HEK293T (cell line): ENCODE measurements at regions not wholly inside any gene's neighbourhood (a gene's known extent, or its start where the extent isn't known, plus 50 kb on each side); places are given as distances from the start of the nearest gene placed in this dataset.

Experiments used
- CTCF ChIA-PET: fragments of 350-600 bp; formaldehyde crosslinking; extraction: SDS; loops from one replicate; lab custom pipeline; 2021; ENCODE audit warnings: antibody characterized with exemption, inconsistent platforms; lab: Yijun Ruan, JAX
- POLR2A ChIA-PET: fragments of 350-600 bp; formaldehyde crosslinking; extraction: SDS; loops from one replicate; lab custom pipeline; 2020; ENCODE audit warnings: antibody characterized with exemption, inconsistent platforms; lab: Yijun Ruan, JAX
- DNase-seq: peaks from one replicate; pipeline ENCODE4 v3.0.0; 2012; ENCODE audit warnings: mixed read lengths; ENCODE audit errors: extremely low spot score
- ARNT ChIP-seq: fragments of 450-650 bp; IDR thresholded peaks from 2 replicates; pipeline ENCODE4 v1.6.1; 2017; ENCODE audit warnings: mild to moderate bottlenecking
- BHLHE40 ChIP-seq: fragments of 450-650 bp; IDR thresholded peaks from 2 replicates; pipeline ENCODE4 v1.6.1; 2016; ENCODE audit warnings: mild to moderate bottlenecking, moderate library complexity, borderline replicate concordance
- CTBP1 ChIP-seq: fragments of 450-650 bp; IDR thresholded peaks from 2 replicates; pipeline ENCODE4 v1.6.1; 2016; ENCODE audit warnings: borderline replicate concordance
- ELF4 ChIP-seq: fragments of 450-650 bp; IDR thresholded peaks from 2 replicates; pipeline ENCODE4 v1.6.1; 2017; ENCODE audit warnings: antibody characterized with exemption
- FOXA1 ChIP-seq: fragments of 450-650 bp; IDR thresholded peaks from 2 replicates; pipeline ENCODE4 v1.6.1; 2016; ENCODE audit warnings: mild to moderate bottlenecking
- FOXK2 ChIP-seq: fragments of 450-650 bp; IDR thresholded peaks from 2 replicates; pipeline ENCODE4 v1.6.1; 2016; ENCODE audit warnings: mild to moderate bottlenecking
- FOXM1 ChIP-seq: fragments of 450-650 bp; IDR thresholded peaks from 2 replicates; pipeline ENCODE4 v1.6.1; 2017; ENCODE audit warnings: mild to moderate bottlenecking, borderline replicate concordance
- HDGF ChIP-seq: fragments of 450-650 bp; IDR thresholded peaks from 2 replicates; pipeline ENCODE4 v1.6.1; 2017; ENCODE audit warnings: antibody characterized with exemption, borderline replicate concordance
- L3MBTL2 ChIP-seq: fragments of 450-650 bp; conservative IDR thresholded peaks from 2 replicates; pipeline ENCODE4 v1.6.1; 2016; ENCODE audit warnings: mild to moderate bottlenecking
- LEF1 ChIP-seq: fragments of 450-650 bp; IDR thresholded peaks from 2 replicates; pipeline ENCODE4 v1.6.1; 2017; ENCODE audit warnings: mild to moderate bottlenecking, borderline replicate concordance
- NFRKB ChIP-seq: fragments of 450-650 bp; IDR thresholded peaks from 2 replicates; pipeline ENCODE4 v1.6.1; 2016; ENCODE audit warnings: mild to moderate bottlenecking, moderate library complexity
- SP1 ChIP-seq: fragments of 450-650 bp; IDR thresholded peaks from 2 replicates; pipeline ENCODE4 v1.6.1; 2017
- SUZ12 ChIP-seq: fragments of 450-650 bp; IDR thresholded peaks from 2 replicates; pipeline ENCODE4 v1.6.1; 2016; ENCODE audit warnings: mild to moderate bottlenecking
- TARDBP ChIP-seq: fragments of 450-650 bp; IDR thresholded peaks from 2 replicates; pipeline ENCODE4 v1.6.1; 2016
- ZNF384 ChIP-seq: fragments of 450-650 bp; IDR thresholded peaks from 2 replicates; pipeline ENCODE4 v1.6.1; 2016
- TF ChIP-seq, protein P1 (sequence below): fragments of 450-650 bp; IDR thresholded peaks from 2 replicates; pipeline ENCODE4 v1.6.1; 2016

DNA sequence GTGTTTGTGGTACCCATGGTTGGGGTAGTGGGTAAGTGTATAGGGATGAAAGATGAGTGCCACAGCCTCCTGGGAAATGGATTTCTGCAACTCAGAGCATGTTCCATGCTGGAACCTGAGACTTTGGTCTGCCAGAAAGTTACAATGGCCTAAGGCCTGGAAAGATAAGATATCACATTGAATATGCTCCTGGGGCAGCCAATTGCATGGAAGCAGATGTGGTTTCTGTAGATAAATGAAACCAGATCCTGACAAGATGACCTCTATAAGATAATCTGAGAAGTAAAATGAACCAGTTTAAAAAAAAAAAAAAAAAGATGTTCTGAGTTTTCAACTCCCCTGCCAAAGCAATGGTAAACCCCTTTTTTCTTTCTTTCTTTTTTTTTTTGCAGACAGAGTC, 91.4 kb upstream of the NCK2 start:
- ChIA-PET POLR2A (no interaction called here), CTCF (interaction anchor here (0.7 kb wide), 1 partner anchor 432 kb away, joined by 4 read pairs; no protein-coding TSS in a partner anchor)
- no peak for DNase-seq
- no peak for TF ChIP-seq FOXK2
- TF ChIP-seq LEF1, result no peak
- TF ChIP-seq ZNF384, result no peak
- TF ChIP-seq SP1, result no peak

DNA sequence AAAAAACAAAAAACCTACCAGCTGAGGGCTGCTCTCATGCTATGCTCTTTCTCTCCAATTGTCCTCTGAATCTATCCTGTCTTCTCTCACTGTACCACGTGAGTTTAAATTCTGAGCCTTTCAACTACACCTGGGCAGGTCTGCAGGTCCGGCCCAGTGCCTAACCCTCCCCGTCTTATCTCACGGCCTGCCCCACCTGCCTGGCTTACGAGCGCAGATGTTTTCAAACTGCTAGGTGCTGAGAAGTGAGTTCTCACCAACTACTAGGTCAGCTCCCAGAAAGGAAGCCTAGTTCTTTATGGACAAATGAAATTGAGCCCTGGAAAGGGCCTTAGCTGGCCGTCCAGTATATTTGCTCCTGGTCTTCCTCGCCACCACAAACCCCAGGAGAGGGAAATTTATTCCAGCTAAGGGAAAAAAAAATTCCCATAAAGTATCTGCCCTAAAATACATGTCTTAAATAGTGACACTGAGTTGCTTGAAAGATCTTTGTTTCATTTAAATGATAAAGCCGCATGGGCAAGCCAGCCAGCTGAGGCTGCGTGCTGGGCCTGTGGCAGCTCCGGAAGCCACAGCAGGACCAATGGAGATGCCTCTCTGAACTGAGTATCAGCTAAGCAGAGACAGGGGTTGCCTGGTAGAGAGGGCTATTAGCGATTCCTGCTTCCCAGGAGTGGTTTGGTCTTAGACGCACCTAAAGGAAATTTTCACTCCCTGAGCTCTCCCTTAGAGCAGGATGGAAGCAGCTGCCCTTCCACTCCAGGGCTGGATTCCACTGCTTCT, 92.5 kb upstream of the NCK2 start:
- TF ChIP-seq FOXK2 (no peak), LEF1 (no peak), ARNT (no peak), TARDBP (no peak), NFRKB (no peak), FOXA1 (no peak), CTBP1 (no peak), ZNF384 (no peak), BHLHE40 (no peak), L3MBTL2 (no peak)
- CTCF ChIA-PET, result no interaction called here
- POLR2A ChIA-PET, result no interaction called here
- no peak for DNase-seq

DNA sequence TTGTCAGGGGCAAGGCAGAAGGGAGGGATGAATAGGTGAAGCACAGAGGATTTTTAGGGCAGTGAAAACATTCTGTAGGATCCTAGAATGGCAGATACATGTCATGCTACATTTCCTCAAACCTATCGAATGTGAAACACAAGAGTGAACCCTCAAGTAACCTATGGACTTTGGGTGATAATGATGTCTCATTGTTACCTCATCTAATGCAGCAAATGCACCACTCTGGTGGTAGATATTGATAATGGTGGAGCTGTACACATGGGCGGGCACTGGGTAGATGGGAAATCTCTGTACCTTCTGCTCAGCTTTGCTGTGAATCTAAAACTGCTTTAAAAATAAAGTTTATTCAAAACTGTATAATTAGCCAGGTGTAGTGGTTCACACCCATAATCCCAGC, 95.2 kb upstream of the NCK2 start:
- no peak for DNase-seq
- TF ChIP-seq SP1, result no peak
- TF ChIP-seq TARDBP, result no peak
- TF ChIP-seq FOXM1, result no peak
- CTCF ChIA-PET, result no interaction called here
- POLR2A ChIA-PET, result no interaction called here

GRCh38 chr2:105647731-105648130, 97.0 kb upstream of the NCK2 start:
- ChIA-PET CTCF (no interaction called here), POLR2A (no interaction called here)
- no peak for TF ChIP-seq ELF4
- TF ChIP-seq, protein P1, sequence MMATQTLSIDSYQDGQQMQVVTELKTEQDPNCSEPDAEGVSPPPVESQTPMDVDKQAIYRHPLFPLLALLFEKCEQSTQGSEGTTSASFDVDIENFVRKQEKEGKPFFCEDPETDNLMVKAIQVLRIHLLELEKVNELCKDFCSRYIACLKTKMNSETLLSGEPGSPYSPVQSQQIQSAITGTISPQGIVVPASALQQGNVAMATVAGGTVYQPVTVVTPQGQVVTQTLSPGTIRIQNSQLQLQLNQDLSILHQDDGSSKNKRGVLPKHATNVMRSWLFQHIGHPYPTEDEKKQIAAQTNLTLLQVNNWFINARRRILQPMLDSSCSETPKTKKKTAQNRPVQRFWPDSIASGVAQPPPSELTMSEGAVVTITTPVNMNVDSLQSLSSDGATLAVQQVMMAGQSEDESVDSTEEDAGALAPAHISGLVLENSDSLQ, result no peak
- TF ChIP-seq ZNF384, result no peak
- TF ChIP-seq LEF1, result no peak
- TF ChIP-seq FOXK2, result no peak
- TF ChIP-seq BHLHE40, result no peak
- TF ChIP-seq SUZ12, result no peak
- TF ChIP-seq ARNT, result no peak
- DNase-seq, result no peak

DNA sequence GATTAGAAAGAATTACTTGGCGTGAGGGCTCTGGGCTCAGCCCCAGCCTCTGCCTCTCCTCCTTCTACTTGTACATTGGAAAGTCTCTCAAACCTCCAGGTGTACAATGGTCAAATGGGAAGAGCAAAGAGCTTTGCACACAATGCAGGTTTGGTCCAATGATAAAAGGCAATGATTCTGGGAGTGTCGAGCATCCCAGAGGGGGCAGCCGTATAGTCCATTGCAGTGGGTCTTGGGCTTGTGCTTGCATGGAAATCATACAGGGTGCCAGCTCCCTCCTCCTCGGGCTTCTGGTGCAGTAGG, 98.0 kb upstream of the NCK2 start:
- ChIA-PET CTCF (no interaction called here), POLR2A (no interaction called here)
- TF ChIP-seq SP1 (no peak), L3MBTL2 (no peak), HDGF (no peak), ZNF384 (no peak), LEF1 (no peak), CTBP1 (no peak), BHLHE40 (no peak), ELF4 (no peak), FOXK2 (no peak), TARDBP (no peak), FOXM1 (no peak), ARNT (no peak), NFRKB (no peak), SUZ12 (no peak), FOXA1 (no peak)
- TF ChIP-seq, protein P1, result no peak
- no peak for DNase-seq

DNA sequence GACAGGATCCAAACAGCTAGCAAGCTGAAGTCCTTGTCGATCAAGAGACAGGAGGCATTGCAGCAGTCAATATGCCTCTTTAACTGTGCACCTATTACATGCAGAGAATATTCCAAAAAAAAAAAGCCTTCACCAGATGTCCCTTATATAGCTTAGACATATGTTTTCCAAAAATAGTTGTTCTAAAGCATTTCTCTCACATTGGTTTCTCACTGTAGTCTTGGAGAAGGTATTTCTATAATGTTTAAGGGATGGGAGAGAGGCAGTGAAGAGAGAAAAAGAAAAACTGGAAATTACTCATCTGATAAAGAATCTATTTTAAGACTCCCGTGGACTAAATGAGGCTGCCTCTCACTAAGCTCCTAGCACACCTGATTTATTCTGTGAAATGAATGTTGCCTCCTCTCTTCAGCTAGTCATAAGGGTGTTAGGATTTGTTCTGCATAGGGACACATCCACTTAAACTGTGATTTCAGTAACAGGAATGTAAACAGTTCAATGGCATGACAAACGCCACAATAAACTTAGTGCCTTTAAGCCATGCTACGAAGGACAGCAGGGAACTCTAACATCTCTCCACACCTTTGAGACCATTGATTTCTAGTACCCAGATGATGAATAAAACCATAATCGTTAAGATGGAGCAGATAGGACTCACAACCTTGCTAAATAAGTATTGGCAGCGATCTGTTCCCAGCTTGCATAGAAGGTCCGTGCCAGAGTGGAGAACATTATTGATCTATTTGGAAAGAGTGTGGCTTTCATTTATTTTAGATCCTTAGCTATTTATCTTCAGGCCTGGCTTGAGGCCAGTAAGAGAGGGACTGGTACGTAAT, 98.6 kb upstream of the NCK2 start:
- POLR2A ChIA-PET, result no interaction called here
- CTCF ChIA-PET, result no interaction called here

More for the DNA sequence above, 98.6 kb upstream of the NCK2 start:
- TF ChIP-seq ARNT, result no peak
- TF ChIP-seq ELF4, result no peak
- no peak for TF ChIP-seq TARDBP
- no peak for TF ChIP-seq LEF1
- TF ChIP-seq HDGF, result no peak
- TF ChIP-seq, protein P1, result no peak
- no peak for TF ChIP-seq NFRKB
- no peak for TF ChIP-seq FOXK2
- no peak for TF ChIP-seq CTBP1
- no peak for DNase-seq
